PC-3 (cell line): ENCODE measurements at regions not wholly inside any gene's neighbourhood (a gene's known extent, or its start where the extent isn't known, plus 50 kb on each side); places are given as distances from the start of the nearest gene placed in this dataset.

Experiments used
- ATAC-seq: fragments of 200-7000 bp; cut with Tn5 transposase; 2 replicates; pipeline ENCODE4 v1.9.1; 2020; ENCODE audit warnings: mild to moderate bottlenecking, moderate library complexity
- BruUV-seq: library from RNA; stranded (reverse); fragments of 400-500 nt; replicated peaks from 2 replicates; lab custom pipeline; 2021; lab: Mats Ljungman, UMichigan
- CTCF ChIA-PET: fragments of 300-600 bp; sonication (Branson Sonifier 250); formaldehyde crosslinking; loops from one replicate; lab custom pipeline; 2022; ENCODE audit warnings: antibody characterized with exemption; lab: Charles Lee
- POLR2A ChIA-PET: fragments of 300-600 bp; sonication (Branson Sonifier 250); formaldehyde crosslinking; loops from one replicate; lab custom pipeline; 2022; ENCODE audit warnings: antibody characterized with exemption; ENCODE audit not compliant: unreplicated experiment; lab: Charles Lee
- DNase-seq: peaks from one replicate; pipeline ENCODE4 v3.0.0-alpha.2; 2015
- H2AFZ ChIP-seq: fragments of 300-600 bp; sonication (generic); 2 replicates; pipeline ENCODE4 v1.6.0; 2016; ENCODE audit warnings: antibody characterized with exemption, low read length
- H3F3A ChIP-seq: fragments of 300-600 bp; sonication (generic); one replicate; pipeline ENCODE4 v1.6.0; 2017; ENCODE audit warnings: antibody characterized with exemption, low read length, control low read depth, mild to moderate bottlenecking; ENCODE audit not compliant: unreplicated experiment
- H3K27ac ChIP-seq: fragments of 300-600 bp; sonication (generic); 2 replicates; pipeline ENCODE4 v1.5.1; 2016; ENCODE audit warnings: mild to moderate bottlenecking, low read length
- H3K27me3 ChIP-seq: fragments of 300-600 bp; sonication (generic); 2 replicates; pipeline ENCODE4 v1.6.1; 2016; ENCODE audit warnings: low read length, mixed read lengths
- H3K36me3 ChIP-seq: fragments of 300-600 bp; sonication (generic); 2 replicates; pipeline ENCODE4 v1.6.1; 2016; ENCODE audit warnings: low read depth, mixed run types, low read length, mixed read lengths
- H3K4me1 ChIP-seq: fragments of 300-600 bp; sonication (generic); 2 replicates; pipeline ENCODE4 v1.5.1; 2016; ENCODE audit warnings: low read length; ENCODE audit not compliant: insufficient read depth
- H3K4me2 ChIP-seq: fragments of 300-600 bp; sonication (generic); 2 replicates; pipeline ENCODE4 v1.6.0; 2016; ENCODE audit warnings: low read length
- H3K4me3 ChIP-seq: fragments of 300-600 bp; sonication (generic); 2 replicates; pipeline ENCODE4 v1.5.1; 2016; ENCODE audit warnings: mild to moderate bottlenecking, low read length, mixed read lengths
- H3K79me2 ChIP-seq: fragments of 300-600 bp; sonication (generic); 2 replicates; pipeline ENCODE4 v1.6.1; 2017; ENCODE audit warnings: low read length, mixed read lengths
- H3K9ac ChIP-seq: fragments of 300-600 bp; sonication (generic); 2 replicates; pipeline ENCODE4 v1.6.0; 2016; ENCODE audit warnings: mild to moderate bottlenecking, low read length
- H3K9me2 ChIP-seq: fragments of 300-600 bp; sonication (generic); replicated peaks from 2 replicates; pipeline ENCODE4 v1.6.1; 2016; ENCODE audit warnings: mixed run types, low read length, mixed read lengths
- H3K9me3 ChIP-seq: fragments of 300-600 bp; sonication (generic); 2 replicates; pipeline ENCODE4 v1.6.1; 2016; ENCODE audit warnings: low read length, mixed read lengths
- H4K20me1 ChIP-seq: fragments of 300-600 bp; sonication (generic); 2 replicates; pipeline ENCODE4 v1.6.1; 2016; ENCODE audit warnings: low read length, mixed read lengths
- EZH2 ChIP-seq: fragments of 300-600 bp; sonication (generic); IDR thresholded peaks from one replicate; pipeline ENCODE4 v1.6.1; 2017; ENCODE audit warnings: antibody characterized with exemption, mild to moderate bottlenecking, low read length; ENCODE audit not compliant: unreplicated experiment
- EZH2phosphoT487 ChIP-seq: fragments of 300-600 bp; sonication (generic); IDR thresholded peaks from 2 replicates; pipeline ENCODE4 v1.6.1; 2018; ENCODE audit warnings: mild to moderate bottlenecking, antibody characterized with exemption, low read length, borderline replicate concordance
- intact Hi-C: fragments of 100-400 bp; cut with micrococcal nuclease; formaldehyde crosslinking; loops from 2 replicates; pipeline ENCODE4 v1.9.0; 2023
- TF ChIP-seq, protein P1 (sequence below): fragments of 300-600 bp; sonication (generic); conservative IDR thresholded peaks from 2 replicates; pipeline ENCODE4 v1.5.1; 2017; ENCODE audit warnings: antibody characterized with exemption, low read depth, mild to moderate bottlenecking, low read length

DNA sequence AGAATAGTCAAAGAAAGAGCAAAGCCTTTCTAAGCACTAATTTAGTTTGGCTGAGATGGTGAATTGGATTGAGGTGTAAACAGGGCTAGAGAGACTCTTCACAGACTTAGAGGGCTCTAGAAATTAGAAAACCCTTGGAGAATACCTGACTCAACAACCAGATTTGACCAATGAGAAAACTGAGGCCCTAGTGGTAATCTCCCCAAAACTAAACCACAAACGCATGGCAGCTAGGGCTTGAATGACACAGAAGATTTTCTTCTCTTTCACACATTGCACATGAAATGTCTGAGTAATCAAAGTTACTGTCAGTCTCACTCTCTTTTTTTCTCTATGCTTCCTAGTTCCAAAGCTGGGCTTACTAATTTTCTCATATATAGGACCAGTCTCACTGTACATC is 314.5 kb upstream of the KCNJ16 start:
- Histone ChIP-seq H3K27me3 (no peaks in the 10 kb centered on the region), H3K9me2 (no peaks in the 10 kb centered on the region), H2AFZ (no peak overlapping the region), H3K4me1 (peaks cover 50% of the 10 kb centered on the region), H4K20me1 (no peaks in the 10 kb centered on the region), H3K27ac (no peak overlapping the region), H3F3A (peaks cover 4% of the 10 kb centered on the region), H3K36me3 (no peaks in the 10 kb centered on the region), H3K9me3 (no peaks in the 10 kb centered on the region), H3K4me3 (no peak overlapping the region), H3K79me2 (no peaks in the 10 kb centered on the region), H3K9ac (no peak overlapping the region), H3K4me2 (no peak overlapping the region)
- DNase-seq (no peak), ATAC-seq (no peak)
- ChIA-PET CTCF (no interaction called here), POLR2A (no interaction called here)
- TF ChIP-seq EZH2 (no peak), EZH2phosphoT487 (no peak)
- TF ChIP-seq, protein P1, sequence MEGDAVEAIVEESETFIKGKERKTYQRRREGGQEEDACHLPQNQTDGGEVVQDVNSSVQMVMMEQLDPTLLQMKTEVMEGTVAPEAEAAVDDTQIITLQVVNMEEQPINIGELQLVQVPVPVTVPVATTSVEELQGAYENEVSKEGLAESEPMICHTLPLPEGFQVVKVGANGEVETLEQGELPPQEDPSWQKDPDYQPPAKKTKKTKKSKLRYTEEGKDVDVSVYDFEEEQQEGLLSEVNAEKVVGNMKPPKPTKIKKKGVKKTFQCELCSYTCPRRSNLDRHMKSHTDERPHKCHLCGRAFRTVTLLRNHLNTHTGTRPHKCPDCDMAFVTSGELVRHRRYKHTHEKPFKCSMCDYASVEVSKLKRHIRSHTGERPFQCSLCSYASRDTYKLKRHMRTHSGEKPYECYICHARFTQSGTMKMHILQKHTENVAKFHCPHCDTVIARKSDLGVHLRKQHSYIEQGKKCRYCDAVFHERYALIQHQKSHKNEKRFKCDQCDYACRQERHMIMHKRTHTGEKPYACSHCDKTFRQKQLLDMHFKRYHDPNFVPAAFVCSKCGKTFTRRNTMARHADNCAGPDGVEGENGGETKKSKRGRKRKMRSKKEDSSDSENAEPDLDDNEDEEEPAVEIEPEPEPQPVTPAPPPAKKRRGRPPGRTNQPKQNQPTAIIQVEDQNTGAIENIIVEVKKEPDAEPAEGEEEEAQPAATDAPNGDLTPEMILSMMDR: no peak
- intact Hi-C loops: loop anchor here (5.0 kb wide), 4 partner anchors 103 to 647 kb away; no protein-coding TSS in a partner anchor
- no TSS peak for BruUV-seq

DNA sequence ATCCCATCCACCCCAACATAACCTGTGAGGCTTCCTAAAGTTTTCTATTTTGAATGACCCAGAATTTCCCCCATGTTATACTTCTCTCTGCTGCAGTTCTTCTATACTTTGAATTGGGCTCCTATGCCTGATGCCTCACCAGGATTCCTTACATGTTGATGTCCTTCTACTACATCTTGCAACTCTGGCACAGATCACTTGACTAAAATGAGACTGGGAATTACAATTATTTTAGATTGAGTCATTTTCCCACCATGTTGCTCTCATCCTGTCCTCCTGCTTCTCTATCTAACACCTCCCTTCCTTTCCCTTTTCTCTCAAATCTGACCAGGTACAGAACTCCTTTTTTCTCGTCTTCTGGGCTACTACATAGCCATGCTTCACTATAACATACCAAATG is 314.0 kb upstream of the KCNJ16 start:
- POLR2A ChIA-PET: no interaction called here
- peak overlapping the region; percentile 84 for H3K27ac ChIP-seq
- no peaks in the 10 kb centered on the region for H4K20me1 ChIP-seq

DNA sequence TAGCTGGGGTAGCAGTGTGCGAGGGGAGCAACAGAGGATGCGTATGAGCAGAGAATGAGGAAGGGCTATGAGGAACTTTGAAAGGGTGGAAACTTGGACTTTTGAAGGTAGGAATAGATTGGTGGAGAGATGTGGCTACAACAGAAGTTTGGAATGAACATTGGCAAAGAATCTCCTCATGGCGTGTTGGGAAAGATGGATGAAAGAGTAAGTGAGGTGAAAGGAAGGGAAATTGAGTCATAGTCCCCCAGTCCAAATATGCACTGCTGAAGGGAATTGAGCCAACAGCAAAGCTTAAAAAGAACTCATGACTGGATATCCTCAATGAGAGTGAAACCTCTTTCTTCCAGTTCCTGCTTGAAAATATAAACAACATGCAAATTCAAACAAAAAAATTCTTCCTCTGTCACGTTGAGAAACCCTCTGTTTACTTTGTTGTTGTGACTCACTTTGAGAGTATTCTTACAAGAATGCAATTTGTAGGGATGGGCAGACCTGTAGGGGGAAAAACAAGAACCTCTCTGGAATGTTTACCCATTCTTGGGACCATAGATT is 313.2 kb upstream of the KCNJ16 start:
- intact Hi-C loops: loop anchor here (1.0 to 5.0 kb wide), 10 partner anchors 17 to 645 kb away; partner anchors contain the start of gene KCNJ2
- Histone ChIP-seq H3F3A (peaks cover 4% of the 10 kb centered on the region), H3K4me3 (no peak overlapping the region; the same call in 1 of the 2 replicates), H3K79me2 (no peaks in the 10 kb centered on the region), H3K4me2 (peak overlapping the region; percentile 54), H2AFZ (peak overlapping the region; percentile 35; the same call in 1 of the 2 replicates), H3K9ac (peak overlapping the region; percentile 32), H3K9me3 (no peaks in the 10 kb centered on the region), H3K27ac (peak overlapping the region; percentile 84), H3K27me3 (no peaks in the 10 kb centered on the region), H3K36me3 (no peaks in the 10 kb centered on the region), H3K9me2 (no peaks in the 10 kb centered on the region), H3K4me1 (peaks cover 50% of the 10 kb centered on the region), H4K20me1 (no peaks in the 10 kb centered on the region)
- DNase-seq (peak; percentile 98), ATAC-seq (peak; percentile 93)
- TF ChIP-seq EZH2phosphoT487 (no peak), EZH2 (no peak)
- TF ChIP-seq, protein P1: no peak
- BruUV-seq: no TSS peak
- ChIA-PET POLR2A (no interaction called here), CTCF (no interaction called here)

More for the DNA sequence above, 314.0 kb upstream of the KCNJ16 start:
- ATAC-seq (no peak), DNase-seq (no peak)
- Histone ChIP-seq H3K9me3 (no peaks in the 10 kb centered on the region), H3K79me2 (no peaks in the 10 kb centered on the region), H3K36me3 (no peaks in the 10 kb centered on the region), H3K4me2 (no peak overlapping the region), H3K4me1 (peaks cover 50% of the 10 kb centered on the region), H2AFZ (no peak overlapping the region), H3K4me3 (no peak overlapping the region), H3K9ac (no peak overlapping the region), H3K27me3 (no peaks in the 10 kb centered on the region), H3K9me2 (no peaks in the 10 kb centered on the region), H3F3A (peaks cover 4% of the 10 kb centered on the region)
- TF ChIP-seq, protein P1: no peak
- no peak for TF ChIP-seq EZH2
- TF ChIP-seq EZH2phosphoT487: no peak
- CTCF ChIA-PET: no interaction called here
- no TSS peak for BruUV-seq
- intact Hi-C loops: loop anchor here (5.0 kb wide), 4 partner anchors 104 to 646 kb away; no protein-coding TSS in a partner anchor
